Bronchial epithelial cell (primary cell): ENCODE measurements at regions not wholly inside any gene's neighbourhood (a gene's known extent, or its start where the extent isn't known, plus 50 kb on each side); places are given as distances from the start of the nearest gene placed in this dataset.

Experiments
- DNase-seq: peaks from one replicate; pipeline ENCODE4 v3.0.0-alpha.2; 2010; ENCODE audit warnings: low read depth
- FAIRE-seq: peaks from 2 replicates; lab custom pipeline; 2011; peaks lifted over from hg19 to GRCh38; lab: Jason Lieb, UNC
- H3K27me3 ChIP-seq: 2 replicates; pipeline ENCODE4 v1.5.1; 2011; ENCODE audit warnings: low read length; ENCODE audit not compliant: control insufficient read depth, insufficient read depth
- H3K36me3 ChIP-seq: 2 replicates; pipeline ENCODE4 v1.5.1; 2011; ENCODE audit warnings: low read length; ENCODE audit not compliant: control insufficient read depth, insufficient read depth
- H3K4me3 ChIP-seq: 2 replicates; pipeline ENCODE4 v1.5.1; 2011; ENCODE audit warnings: mild to moderate bottlenecking, low read depth, low read length, control low read depth
- TF ChIP-seq, protein P1 (sequence below): IDR thresholded peaks from 2 replicates; pipeline ENCODE4 v1.5.1; 2011; ENCODE audit warnings: mild to moderate bottlenecking, moderate library complexity, low read length, control low read depth, inconsistent platforms; ENCODE audit not compliant: insufficient read depth, severe bottlenecking

DNA sequence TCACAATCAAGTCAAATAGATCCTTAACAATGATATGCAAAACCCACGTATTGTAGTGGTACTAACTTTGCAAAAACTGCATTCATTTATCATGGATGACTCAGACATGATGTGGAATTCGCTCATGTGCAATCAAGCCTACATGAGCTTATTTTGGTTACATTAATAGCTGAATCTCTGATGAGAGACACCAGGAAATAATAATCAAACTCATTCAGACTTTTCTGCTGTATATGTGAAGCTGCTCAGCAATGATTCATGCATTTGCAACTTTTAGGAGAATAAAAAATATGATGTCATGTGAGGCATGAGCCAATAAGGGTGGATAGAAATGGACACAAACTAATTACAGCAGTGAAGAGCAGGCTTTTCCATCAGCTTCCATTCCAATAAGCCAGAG, 1075.8 kb upstream of the TMEM132C start:
- Histone ChIP-seq H3K27me3 (no peaks in the 10 kb centered on the region), H3K4me3 (no peak overlapping the region), H3K36me3 (no peaks in the 10 kb centered on the region)
- DNase-seq (peak; percentile 86), FAIRE-seq (no peak)
- TF ChIP-seq, protein P1, sequence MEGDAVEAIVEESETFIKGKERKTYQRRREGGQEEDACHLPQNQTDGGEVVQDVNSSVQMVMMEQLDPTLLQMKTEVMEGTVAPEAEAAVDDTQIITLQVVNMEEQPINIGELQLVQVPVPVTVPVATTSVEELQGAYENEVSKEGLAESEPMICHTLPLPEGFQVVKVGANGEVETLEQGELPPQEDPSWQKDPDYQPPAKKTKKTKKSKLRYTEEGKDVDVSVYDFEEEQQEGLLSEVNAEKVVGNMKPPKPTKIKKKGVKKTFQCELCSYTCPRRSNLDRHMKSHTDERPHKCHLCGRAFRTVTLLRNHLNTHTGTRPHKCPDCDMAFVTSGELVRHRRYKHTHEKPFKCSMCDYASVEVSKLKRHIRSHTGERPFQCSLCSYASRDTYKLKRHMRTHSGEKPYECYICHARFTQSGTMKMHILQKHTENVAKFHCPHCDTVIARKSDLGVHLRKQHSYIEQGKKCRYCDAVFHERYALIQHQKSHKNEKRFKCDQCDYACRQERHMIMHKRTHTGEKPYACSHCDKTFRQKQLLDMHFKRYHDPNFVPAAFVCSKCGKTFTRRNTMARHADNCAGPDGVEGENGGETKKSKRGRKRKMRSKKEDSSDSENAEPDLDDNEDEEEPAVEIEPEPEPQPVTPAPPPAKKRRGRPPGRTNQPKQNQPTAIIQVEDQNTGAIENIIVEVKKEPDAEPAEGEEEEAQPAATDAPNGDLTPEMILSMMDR = no peak

DNA sequence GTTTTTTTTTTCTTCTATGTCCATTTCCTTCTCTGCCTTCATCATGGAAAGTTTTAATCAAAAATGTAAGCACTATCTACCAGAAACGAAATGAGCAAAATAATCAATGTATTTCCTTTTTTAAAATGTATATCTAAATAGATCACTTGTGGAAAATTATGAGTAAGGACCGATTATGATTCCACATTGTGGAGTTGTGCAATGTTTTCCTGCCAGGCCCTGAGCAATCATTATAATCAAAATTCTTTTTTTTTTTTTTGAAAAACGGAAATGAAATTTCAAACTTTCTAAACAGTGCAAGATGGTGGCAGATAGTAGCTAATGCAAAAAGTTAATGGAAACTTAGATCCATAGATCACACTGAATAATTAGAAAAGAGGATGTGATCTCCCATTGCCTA, 1074.6 kb upstream of the TMEM132C start:
- H3K36me3 ChIP-seq = no peaks in the 10 kb centered on the region
- FAIRE-seq (no peak), DNase-seq (peak; percentile 3)
- TF ChIP-seq, protein P1 = no peak
- H3K4me3 ChIP-seq = no peak overlapping the region
- no peaks in the 10 kb centered on the region for H3K27me3 ChIP-seq

DNA sequence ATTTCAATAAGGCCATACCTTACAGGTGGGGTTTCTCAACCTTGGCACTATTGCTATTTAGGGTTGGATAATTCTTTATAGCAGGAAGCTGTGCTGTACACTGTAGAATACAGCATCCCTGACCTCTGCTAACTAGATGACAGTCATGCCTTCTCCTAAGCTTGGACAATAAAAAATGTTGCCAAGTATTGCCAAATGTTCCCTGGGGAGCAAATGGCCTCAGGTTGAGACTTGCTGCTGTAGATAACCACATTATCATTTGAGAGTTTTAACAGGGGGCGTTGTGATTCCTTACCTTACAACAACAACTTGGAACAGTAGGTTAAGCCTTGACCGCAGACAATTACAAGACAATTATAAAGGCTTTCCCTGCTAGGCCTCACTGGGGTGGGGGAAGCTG, 1073.6 kb upstream of the TMEM132C start:
- Histone ChIP-seq H3K27me3 (no peaks in the 10 kb centered on the region), H3K36me3 (no peaks in the 10 kb centered on the region), H3K4me3 (no peak overlapping the region)
- DNase-seq (peak; percentile 44), FAIRE-seq (no peak)
- TF ChIP-seq, protein P1 = no peak

DNA sequence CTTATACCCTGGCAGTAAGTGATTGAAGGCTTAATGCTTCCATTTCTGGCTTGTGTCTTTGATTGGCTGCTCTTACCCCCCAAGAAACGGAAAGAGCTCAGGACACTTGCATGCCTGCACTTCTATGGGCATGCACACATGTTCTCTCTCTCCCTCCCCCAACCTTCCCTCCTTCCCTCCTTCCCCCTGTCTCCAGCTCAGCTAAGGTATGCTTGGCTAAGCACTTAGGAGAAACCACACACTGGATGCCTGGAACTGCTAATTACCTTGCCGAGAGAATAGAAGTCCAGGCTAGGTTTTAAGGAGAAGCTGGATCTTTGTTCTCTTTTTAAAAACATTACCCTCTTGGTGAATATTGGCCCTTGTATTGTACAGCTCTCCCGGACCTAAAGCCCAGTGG, 1072.8 kb upstream of the TMEM132C start:
- no peaks in the 10 kb centered on the region for H3K27me3 ChIP-seq
- FAIRE-seq (no peak), DNase-seq (no peak)
- TF ChIP-seq, protein P1 = no peak
- H3K36me3 ChIP-seq = no peaks in the 10 kb centered on the region
- no peak overlapping the region for H3K4me3 ChIP-seq

DNA sequence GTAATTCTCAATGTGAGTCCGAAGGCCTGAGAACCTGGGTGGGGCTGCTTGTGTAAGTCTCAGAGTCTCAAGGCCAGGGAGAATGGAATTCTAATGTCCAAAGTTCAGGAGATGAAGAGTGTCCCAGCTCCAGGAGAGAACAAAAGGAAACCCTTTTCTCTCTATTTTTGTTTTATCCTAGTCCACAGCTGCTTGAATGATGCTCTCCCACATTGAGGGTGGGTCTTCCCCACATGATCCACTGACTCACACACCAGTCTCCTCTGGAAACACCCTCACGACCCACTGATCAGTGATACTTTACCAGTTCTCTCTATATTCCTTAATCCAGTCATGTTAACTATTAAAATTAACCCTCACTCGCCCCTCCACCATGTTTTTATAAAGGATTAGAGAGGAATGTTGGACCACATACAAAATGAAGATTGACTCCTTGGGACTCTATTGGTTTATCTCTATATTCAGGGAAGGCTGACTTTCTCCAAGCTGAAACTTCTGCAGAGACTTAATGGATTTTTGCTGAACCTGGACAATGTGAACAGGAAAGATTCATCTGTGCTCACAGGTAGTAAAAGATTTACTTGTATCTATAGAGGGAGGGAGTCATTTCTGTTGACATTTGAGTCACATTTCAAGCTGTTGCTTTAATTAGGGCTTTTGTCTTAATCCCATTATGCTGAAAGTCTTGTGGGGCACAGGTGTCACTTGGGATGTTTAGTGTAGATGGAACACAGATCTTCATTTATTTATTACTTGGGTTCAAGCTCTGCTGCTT, 1061.0 kb upstream of the TMEM132C start:
- TF ChIP-seq, protein P1 = no peak
- no peak overlapping the region for H3K4me3 ChIP-seq
- H3K36me3 ChIP-seq = no peaks in the 10 kb centered on the region
- FAIRE-seq = no peak
- no peak for DNase-seq
- no peaks in the 10 kb centered on the region for H3K27me3 ChIP-seq

DNA sequence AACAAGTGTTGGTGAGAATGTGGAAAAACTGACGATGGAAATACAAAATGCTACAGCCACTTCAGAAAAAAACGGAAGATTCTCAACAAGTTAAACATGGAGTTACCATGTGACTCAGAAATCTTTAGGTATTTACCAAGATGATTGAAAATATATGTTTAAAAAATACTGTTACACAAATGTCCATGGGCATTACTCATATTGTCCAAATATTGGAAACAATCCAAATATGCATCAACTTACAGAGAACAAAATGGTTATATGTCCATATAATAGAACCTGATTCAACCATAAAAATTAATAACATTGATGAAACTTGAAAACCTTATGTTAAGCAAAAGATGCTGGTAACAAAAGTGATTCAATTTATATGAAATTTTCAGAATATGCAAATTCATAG, 1057.7 kb upstream of the TMEM132C start:
- Histone ChIP-seq H3K27me3 (no peaks in the 10 kb centered on the region), H3K36me3 (no peaks in the 10 kb centered on the region), H3K4me3 (no peak overlapping the region)
- FAIRE-seq (no peak), DNase-seq (peak; percentile 39)
- TF ChIP-seq, protein P1 = no peak
